Epithelial cell of esophagus (primary cell): ENCODE measurements at regions not wholly inside any gene's neighbourhood (a gene's known extent, or its start where the extent isn't known, plus 50 kb on each side); places are given as distances from the start of the nearest gene placed in this dataset.
"Not testable (repeated sequence)": the region's sequence is repeated elsewhere in the genome, so short reads cannot be mapped to it uniquely, and the experiment has no call there.

Experiments used
- DNase-seq: peaks from one replicate; pipeline ENCODE4 v3.0.0; 2010; ENCODE audit warnings: low read depth
- H3K4me3 ChIP-seq: 2 replicates; pipeline ENCODE4 v1.5.1; 2011; ENCODE audit warnings: mild to moderate bottlenecking, low read length, control low read depth
- TF ChIP-seq, protein P1 (sequence below): IDR thresholded peaks from 2 replicates; pipeline ENCODE4 v1.5.1; 2011; ENCODE audit warnings: low read depth, mild to moderate bottlenecking, low read length, control low read depth, inconsistent platforms; ENCODE audit not compliant: insufficient read depth; ENCODE audit errors: missing control alignments

DNA sequence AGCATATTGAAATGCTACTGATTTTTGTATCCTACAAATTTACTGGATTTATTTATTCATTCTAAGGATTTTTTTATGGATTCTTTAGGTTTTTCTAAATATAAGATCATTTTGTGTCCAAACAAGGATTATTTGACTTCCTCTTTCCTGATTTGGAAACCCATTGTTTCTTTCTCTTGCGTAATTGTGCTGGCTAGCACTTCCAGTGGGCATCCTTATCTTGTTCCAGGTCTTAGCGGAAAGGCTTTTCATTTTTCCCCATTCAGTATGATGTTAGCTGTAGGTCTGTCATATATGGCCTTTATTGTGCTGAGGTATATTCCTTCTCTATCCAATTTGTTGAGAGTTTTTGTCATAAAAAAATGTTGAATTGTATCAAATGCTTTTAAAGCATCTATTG, 57.2 kb upstream of the RHOJ start:
- H3K4me3 ChIP-seq = no peak overlapping the region
- TF ChIP-seq, protein P1, sequence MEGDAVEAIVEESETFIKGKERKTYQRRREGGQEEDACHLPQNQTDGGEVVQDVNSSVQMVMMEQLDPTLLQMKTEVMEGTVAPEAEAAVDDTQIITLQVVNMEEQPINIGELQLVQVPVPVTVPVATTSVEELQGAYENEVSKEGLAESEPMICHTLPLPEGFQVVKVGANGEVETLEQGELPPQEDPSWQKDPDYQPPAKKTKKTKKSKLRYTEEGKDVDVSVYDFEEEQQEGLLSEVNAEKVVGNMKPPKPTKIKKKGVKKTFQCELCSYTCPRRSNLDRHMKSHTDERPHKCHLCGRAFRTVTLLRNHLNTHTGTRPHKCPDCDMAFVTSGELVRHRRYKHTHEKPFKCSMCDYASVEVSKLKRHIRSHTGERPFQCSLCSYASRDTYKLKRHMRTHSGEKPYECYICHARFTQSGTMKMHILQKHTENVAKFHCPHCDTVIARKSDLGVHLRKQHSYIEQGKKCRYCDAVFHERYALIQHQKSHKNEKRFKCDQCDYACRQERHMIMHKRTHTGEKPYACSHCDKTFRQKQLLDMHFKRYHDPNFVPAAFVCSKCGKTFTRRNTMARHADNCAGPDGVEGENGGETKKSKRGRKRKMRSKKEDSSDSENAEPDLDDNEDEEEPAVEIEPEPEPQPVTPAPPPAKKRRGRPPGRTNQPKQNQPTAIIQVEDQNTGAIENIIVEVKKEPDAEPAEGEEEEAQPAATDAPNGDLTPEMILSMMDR = no peak
- no peak for DNase-seq

DNA sequence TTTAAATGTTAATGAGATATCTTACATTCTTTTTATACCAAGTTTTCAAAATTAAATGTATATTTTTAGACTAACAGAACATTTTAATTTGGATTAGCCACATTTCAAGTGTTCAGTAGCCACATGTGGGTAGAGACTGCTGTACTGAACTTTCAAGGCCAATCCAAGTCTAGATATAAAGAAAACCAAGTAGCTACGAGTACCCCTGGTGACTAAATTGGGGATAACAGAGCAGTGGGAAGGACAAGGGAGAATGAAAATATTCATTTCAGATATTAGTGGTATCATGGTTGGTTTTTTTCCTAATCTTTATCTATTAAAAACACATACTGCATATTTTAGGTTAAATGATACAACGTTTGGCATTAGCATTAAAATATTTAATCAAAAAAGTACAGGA, 69.4 kb upstream of the RHOJ start:
- no peak for DNase-seq
- TF ChIP-seq, protein P1 = peak; percentile 46
- no peak overlapping the region for H3K4me3 ChIP-seq

DNA sequence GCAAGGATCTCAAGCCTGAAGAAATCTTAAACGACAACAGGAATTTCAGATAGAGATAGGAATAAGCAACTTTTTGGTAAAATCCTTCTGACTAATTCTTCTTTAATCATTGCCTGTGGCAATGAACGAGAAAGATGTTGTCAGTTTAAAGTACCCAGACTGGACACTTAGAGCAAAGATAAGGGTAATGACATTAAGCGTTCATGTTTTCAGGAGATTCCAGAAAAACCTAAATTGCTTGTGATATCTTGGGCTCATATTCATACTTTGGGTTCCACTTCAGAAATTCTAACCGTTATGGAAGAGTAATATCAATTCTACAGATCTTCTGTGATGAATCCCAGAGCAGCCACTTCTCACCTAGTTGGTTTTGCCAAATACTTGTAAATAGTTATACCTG, 73.7 kb upstream of the RHOJ start:
- TF ChIP-seq, protein P1 = no peak
- DNase-seq = no peak
- no peak overlapping the region for H3K4me3 ChIP-seq

GRCh38 chr14:63106487-63106886, 61.2 kb upstream of the KCNH5 start:
- H3K4me3 ChIP-seq, DNase-seq: not testable (repeated sequence)

DNA sequence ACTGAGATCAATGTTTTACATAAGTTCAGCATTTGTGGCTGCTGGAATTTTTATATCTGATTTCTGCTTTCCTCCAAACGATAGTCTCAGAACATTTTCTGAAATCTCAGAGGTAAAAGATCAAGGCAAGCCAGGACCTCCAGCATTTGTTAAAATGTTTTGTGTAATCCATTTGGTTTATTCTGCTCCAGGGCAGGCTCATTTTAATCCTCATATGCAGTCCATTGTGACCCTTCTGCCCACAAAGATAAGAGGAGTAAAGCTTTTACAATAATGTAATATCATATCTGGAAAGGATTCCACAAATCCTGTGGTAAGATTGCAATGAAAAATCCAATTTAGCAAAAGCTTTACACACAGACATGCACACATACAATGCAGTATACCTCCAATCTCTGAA, 55.3 kb upstream of the KCNH5 start:
- TF ChIP-seq, protein P1 = no peak
- no peak for DNase-seq
- H3K4me3 ChIP-seq = no peak overlapping the region

DNA sequence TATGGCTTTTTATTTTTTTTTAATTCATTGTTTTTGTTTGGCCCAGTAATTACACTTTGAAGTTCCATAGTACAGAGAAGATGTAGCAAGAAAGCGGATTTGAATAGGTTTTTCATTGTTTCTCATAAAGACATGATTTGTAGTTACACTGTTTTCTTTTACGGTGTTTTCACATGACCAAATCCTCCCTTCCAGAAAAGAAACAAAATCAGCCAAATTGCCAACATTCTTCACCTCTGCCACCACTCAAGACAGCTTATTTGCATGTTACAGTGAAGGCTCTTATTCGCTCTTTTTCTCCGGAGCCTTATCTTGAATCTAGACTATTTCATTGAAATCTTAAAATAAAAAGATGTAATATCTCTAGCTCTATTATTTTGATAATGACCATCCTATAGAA, 50.9 kb upstream of the KCNH5 start:
- DNase-seq = no peak
- H3K4me3 ChIP-seq = no peak overlapping the region
- TF ChIP-seq, protein P1 = no peak
